H4 (cell line): ENCODE measurements at regions not wholly inside any gene's neighbourhood (a gene's known extent, or its start where the extent isn't known, plus 50 kb on each side); places are given as distances from the start of the nearest gene placed in this dataset.
"Not testable (repeated sequence)": the region's sequence is repeated elsewhere in the genome, so short reads cannot be mapped to it uniquely, and the experiment has no call there.

Experiments used
- DNase-seq: peaks from one replicate; pipeline ENCODE4 v3.0.0-alpha.2; 2015; ENCODE audit warnings: low spot score

GRCh38 chr10:84571146-84571545 is 242.8 kb downstream of the CCSER2 start:
- no peak for DNase-seq

GRCh38 chr10:84574102-84574501 is 245.7 kb downstream of the CCSER2 start:
- DNase-seq = no peak

- DNase-seq = no peak
Measured at GRCh38 chr10:84581976-84582375, 253.6 kb downstream of the CCSER2 start.

- no peak for DNase-seq
Measured at GRCh38 chr10:84583501-84583900, 255.1 kb downstream of the CCSER2 start.

GRCh38 chr10:84587789-84588188 is 259.4 kb downstream of the CCSER2 start:
- no peak for DNase-seq

GRCh38 chr10:84588426-84588825 is 260.0 kb downstream of the CCSER2 start:
- no peak for DNase-seq

- DNase-seq = no peak
Measured at GRCh38 chr10:84588971-84589370, 260.6 kb downstream of the CCSER2 start.

GRCh38 chr10:84589526-84590205 is 261.3 kb downstream of the CCSER2 start:
- DNase-seq = no peak

- DNase-seq = no peak
Measured at GRCh38 chr10:84590327-84591193, 262.2 kb downstream of the CCSER2 start.

- no peak for DNase-seq
Measured at GRCh38 chr10:84593506-84593905, 265.1 kb downstream of the CCSER2 start.

GRCh38 chr10:84596585-84596984 is 268.2 kb downstream of the CCSER2 start:
- no peak for DNase-seq

GRCh38 chr10:84599254-84599653 is 270.9 kb downstream of the CCSER2 start:
- no peak for DNase-seq

GRCh38 chr10:84600947-84601346 is 272.6 kb downstream of the CCSER2 start:
- no peak for DNase-seq

- DNase-seq = not testable (repeated sequence)
Measured at GRCh38 chr10:84602543-84602942, 274.2 kb downstream of the CCSER2 start.

GRCh38 chr10:84603971-84604370 is 275.6 kb downstream of the CCSER2 start:
- no peak for DNase-seq

- peak; percentile 26 for DNase-seq
Measured at GRCh38 chr10:84605802-84606201, 277.4 kb downstream of the CCSER2 start.

GRCh38 chr10:84606428-84606827 is 278.0 kb downstream of the CCSER2 start:
- no peak for DNase-seq

GRCh38 chr10:84607044-84607443 is 278.7 kb downstream of the CCSER2 start:
- no peak for DNase-seq

- no peak for DNase-seq
Measured at GRCh38 chr10:84607523-84607922, 279.1 kb downstream of the CCSER2 start.

- DNase-seq = no peak
Measured at GRCh38 chr10:84608126-84608525, 279.7 kb downstream of the CCSER2 start.

- peak; percentile 68 for DNase-seq
Measured at GRCh38 chr10:84613336-84614021, 285.1 kb downstream of the CCSER2 start.

- DNase-seq = no peak
Measured at GRCh38 chr10:84626397-84627087, 298.2 kb downstream of the CCSER2 start.
